HG03066 (cell line): ENCODE measurements at regions not wholly inside any gene's neighbourhood (a gene's known extent, or its start where the extent isn't known, plus 50 kb on each side); places are given as distances from the start of the nearest gene placed in this dataset.
"Not testable (repeated sequence)": the region's sequence is repeated elsewhere in the genome, so short reads cannot be mapped to it uniquely, and the experiment has no call there.

Experiments
- ATAC-seq: cut with Tn5 transposase; IDR thresholded peaks from one replicate; pipeline ENCODE4 v1.9.1; 2021; ENCODE audit warnings: low read depth; ENCODE audit not compliant: unreplicated experiment

DNA sequence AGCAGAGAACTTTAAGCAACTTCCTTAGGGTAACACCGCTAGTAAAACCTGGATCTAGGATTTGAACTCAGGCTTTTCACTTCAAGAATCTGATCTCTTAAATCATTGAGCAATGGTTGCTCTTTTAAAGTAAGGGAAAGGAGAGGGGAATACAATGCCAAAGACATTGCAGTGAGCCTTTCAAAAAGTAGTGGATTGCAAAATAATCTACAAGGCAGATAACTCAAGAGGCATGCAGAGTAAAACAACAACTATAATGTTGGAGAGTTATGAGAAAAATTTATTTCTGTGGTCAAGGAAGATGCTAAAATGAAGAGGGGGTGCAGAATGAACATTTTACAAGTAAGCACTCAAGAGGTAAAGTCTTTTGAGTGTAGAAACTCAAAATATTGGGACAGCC is 432.6 kb downstream of the C12orf50 start:
- ATAC-seq: no peak

- no peak for ATAC-seq
Observed at GRCh38 chr12:87596134-87596533, 433.1 kb downstream of the C12orf50 start.

DNA sequence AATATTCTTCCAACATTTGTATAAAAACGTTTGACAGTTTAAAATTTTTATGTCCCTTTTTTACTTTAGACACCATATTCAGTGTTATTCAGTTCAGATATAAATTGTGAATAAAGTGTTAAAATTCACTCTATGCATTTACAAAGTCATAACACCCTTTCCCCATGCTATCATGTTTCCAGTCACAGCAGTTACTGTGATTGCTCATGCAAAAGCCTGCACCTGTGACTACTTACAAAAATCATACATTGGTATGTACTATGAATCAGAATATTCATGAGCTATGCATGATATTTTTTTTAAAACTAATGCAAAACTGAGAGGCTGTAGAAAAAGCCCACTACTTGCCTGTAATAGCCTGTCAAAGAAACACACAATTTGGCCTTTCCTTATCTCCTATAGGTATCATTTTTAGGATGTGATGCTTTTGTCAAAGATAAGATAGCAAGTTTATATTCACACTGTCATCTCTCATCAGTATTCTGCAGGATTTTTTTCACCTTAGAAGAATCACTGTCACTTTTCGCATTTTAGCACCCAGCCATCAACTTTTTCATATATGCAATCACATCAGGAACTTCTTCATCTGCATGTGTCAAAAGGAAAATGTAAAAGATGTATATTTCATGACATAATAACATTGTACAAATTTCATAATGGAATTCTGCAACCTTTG is 443.2 kb downstream of the C12orf50 start:
- ATAC-seq: no peak

DNA sequence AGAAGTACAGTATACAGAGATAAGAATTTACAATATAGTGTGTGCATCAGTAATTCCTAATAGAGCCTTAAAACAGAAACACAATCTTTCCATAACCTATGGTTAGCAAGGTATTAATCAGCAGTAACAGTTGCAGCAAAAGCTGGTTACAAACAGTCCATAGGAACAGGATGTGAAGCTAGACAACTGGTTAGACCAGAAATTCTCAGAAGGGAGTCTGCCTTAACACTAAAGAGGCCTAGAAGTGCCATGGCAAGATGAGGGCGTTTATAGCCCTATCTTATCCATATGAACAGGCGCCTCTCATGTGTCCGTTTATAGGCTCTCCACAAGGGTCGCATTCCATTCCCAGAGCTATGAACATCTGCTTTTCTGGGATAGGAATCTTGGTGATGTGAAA is 450.1 kb downstream of the C12orf50 start:
- ATAC-seq: not testable (repeated sequence)

DNA sequence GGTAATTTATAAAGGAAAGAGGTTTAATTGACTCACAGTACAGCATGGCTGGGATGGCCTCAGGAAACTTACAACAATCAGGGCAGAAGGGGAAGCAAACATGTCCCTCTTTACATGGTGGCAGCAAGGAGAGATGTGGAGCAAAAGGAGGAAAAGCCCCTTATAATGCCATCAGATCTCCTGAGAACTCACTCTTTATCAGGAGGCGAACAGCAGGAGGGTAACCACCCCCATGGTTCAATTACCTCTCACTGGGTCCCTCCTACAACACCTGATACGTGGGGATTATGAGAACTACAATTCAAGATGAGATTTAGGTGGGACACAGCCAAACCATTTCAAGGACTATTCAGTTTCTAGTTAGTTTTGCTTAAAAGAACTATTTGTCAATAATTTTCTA is 453.3 kb downstream of the C12orf50 start:
- no peak for ATAC-seq

DNA sequence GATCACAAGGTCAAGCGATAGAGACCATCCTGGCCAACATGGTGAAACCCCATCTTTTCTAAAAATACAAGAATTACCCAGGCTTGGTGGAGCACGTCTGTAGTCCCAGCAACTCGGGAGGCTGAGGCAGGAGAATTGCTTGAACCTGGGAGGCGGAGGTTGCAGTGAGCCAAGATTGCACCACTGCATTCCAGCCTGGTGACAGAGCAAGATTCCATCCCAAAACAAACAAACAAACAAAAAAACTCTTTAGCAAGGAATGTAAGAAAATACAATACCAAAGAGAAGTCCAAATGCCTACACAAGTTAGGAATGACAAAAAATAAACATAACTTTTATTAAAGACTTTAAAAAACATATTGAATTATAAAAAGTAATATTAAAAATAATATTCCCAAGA is 462.3 kb downstream of the C12orf50 start:
- not testable (repeated sequence) for ATAC-seq

- ATAC-seq: no peak
Observed at GRCh38 chr12:87556985-87557384, 472.2 kb downstream of the C12orf50 start.

- not testable (repeated sequence) for ATAC-seq
Observed at GRCh38 chr12:87531213-87531612, 498.0 kb downstream of the C12orf50 start.

GRCh38 chr12:87529413-87529812 is 499.8 kb downstream of the C12orf50 start:
- no peak for ATAC-seq

GRCh38 chr12:87520968-87521367 is 508.2 kb downstream of the C12orf50 start:
- ATAC-seq: no peak

DNA sequence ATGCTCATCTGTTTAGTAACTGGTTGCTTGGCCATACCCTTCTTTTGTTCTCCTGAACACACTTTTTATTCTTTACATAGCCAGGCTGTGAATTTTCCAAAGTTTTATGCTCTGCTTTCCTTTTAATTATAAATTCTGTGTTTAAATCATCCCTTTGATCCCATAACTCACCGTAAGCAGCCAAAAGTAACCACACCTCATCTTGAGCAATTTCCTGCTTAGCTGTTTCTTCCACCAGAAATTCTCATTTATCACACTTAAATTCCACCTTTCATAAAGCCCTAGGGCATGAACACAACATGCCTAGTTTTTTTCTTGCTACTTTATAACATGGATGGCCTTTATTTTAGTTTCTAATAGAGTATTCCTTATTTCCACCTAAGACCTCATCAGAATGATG is 510.7 kb downstream of the C12orf50 start:
- no peak for ATAC-seq

GRCh38 chr12:87518036-87518435 is 511.2 kb downstream of the C12orf50 start:
- ATAC-seq: no peak

DNA sequence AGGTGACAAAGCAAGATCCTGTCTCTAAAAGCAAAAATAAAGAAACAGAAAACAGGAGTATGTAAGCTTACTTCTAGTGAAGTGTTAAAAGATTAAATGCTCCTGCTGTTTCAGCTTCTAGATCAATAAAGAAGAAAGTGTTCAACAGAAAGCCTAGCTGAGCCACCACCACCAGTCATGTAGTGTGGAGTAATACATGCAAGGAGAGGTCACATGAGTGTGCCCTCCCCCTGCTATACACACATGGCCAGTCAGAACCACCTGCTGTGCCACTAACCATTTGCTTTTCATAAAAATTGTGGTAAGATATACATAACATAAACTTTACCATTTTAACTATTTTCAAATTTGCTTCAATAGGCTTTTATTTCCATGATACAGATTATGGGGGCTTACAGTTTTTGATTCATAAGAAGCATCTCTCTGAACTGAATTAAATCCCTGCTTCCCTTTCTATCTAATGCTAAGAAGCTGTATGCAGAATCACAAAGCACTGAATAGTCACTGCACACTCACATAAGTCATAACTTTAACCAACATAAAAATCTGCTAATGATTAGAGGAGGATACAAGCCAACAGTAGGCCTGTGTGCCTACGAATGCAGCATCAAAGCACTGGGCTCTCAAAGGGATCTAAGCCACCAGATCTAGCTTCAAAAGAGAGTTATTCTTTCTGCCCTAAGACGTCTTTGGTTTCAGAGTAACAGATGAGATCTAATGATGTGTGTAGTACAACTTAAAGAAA is 515.5 kb downstream of the C12orf50 start:
- no peak for ATAC-seq

- ATAC-seq: no peak
Observed at GRCh38 chr12:87511371-87511770, 517.8 kb downstream of the C12orf50 start.

GRCh38 chr12:87509237-87509820 is 519.9 kb downstream of the C12orf50 start:
- no peak for ATAC-seq

GRCh38 chr12:87491598-87491997 is 537.6 kb downstream of the C12orf50 start:
- ATAC-seq: no peak

DNA sequence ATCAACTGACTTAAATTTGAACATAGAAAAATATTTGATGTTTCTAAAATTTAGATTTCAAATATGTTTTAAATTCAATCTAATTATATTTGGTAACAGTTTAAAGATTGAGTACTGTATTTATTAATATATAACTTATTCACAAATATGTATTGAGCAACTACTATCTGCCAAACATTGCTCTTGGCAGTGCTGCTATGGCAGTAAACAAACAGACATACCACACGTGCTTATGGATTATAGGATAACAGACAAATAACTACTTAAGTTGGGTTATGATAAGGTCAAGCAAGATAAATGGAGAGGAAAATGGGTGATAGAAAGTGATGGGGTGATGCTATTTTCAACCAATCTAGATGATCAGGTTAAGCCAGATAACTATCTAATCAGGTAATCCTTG is 538.1 kb downstream of the C12orf50 start:
- ATAC-seq: no peak

DNA sequence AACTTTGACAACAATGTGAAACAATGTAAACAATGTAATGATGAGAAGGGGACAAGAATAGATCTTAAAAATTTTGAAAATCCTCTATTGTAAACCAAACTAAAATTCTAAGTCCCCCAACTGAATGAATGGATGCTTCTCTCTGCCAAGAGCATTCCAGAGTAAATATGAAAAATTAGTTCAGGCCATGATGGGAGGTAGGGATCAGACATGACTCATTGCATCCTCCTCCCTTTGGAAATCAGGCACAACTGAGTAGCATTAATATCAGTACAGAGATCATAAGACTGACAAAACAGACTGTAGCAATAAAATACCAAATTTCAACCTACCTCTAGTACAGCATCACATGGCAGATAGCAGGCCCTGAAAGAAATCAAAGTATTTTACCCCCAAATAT is 559.9 kb downstream of the C12orf50 start:
- no peak for ATAC-seq

- no peak for ATAC-seq
Observed at GRCh38 chr12:87467936-87468335, 561.3 kb downstream of the C12orf50 start.

GRCh38 chr12:87464565-87464964 is 564.6 kb downstream of the C12orf50 start:
- ATAC-seq: no peak

- no peak for ATAC-seq
Observed at GRCh38 chr12:87444039-87444438, 585.2 kb downstream of the C12orf50 start.

GRCh38 chr12:87441511-87441910 is 587.7 kb downstream of the C12orf50 start:
- ATAC-seq: no peak
